ENCODE measurements at regions not wholly inside any gene's neighbourhood (a gene's known extent, or its start where the extent isn't known, plus 50 kb on each side); places are given as distances from the start of the nearest gene placed in this dataset.

GRCh38 chr7:37534893-37535610, 86.4 kb upstream of the ELMO1 start:
- TF ChIP-seq, protein P1, sequence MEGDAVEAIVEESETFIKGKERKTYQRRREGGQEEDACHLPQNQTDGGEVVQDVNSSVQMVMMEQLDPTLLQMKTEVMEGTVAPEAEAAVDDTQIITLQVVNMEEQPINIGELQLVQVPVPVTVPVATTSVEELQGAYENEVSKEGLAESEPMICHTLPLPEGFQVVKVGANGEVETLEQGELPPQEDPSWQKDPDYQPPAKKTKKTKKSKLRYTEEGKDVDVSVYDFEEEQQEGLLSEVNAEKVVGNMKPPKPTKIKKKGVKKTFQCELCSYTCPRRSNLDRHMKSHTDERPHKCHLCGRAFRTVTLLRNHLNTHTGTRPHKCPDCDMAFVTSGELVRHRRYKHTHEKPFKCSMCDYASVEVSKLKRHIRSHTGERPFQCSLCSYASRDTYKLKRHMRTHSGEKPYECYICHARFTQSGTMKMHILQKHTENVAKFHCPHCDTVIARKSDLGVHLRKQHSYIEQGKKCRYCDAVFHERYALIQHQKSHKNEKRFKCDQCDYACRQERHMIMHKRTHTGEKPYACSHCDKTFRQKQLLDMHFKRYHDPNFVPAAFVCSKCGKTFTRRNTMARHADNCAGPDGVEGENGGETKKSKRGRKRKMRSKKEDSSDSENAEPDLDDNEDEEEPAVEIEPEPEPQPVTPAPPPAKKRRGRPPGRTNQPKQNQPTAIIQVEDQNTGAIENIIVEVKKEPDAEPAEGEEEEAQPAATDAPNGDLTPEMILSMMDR (conservative IDR thresholded peaks at IDR 0.05): no peak
- H3K27ac ChIP-seq: 0 out of 2 replicates have a peak overlapping the region, but pooled peaks have one; percentile 0

DNA sequence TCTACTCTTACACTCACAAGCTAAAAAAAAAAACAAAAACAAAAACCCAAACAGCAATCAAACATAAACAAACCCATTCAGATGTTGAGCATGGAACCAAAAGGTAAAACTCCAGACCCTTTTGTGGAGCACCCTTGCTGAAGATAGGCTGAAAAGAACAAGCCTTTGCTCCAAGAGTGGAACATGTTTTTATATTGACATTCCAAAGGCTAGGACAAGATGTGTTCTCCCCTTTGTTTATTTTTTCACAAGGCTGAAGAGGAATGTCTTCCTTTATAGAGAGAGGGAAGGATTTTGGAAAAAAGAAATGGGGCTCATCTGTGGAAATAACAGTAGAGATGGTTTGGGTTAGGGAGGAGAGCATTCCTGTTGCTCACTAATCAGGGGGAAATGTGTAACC, 87.2 kb upstream of the ELMO1 start:
- 0 out of 2 replicates have a peak overlapping the region, but pooled peaks have one; percentile 0 for H3K27ac ChIP-seq
- TF ChIP-seq, protein P1 (conservative IDR thresholded peaks at IDR 0.05): no peak

DNA sequence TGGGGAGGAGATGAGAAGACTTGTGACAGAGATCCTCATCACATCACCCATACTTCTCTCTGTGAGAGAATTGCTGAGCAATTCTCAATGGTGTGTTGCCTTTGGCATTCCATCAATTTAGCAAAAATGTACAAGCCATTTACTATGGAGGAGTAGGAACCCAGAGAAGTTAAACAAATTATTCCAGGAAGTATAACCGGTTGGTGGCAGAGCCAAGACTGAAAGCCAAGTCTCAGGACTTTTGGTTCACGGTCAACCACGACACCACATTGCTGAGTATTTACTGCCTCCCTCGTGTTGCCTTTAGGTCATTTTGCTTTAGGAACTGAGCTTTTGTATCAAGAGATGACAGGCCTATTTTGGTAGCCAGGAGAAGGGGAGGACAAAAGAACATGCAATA, 88.0 kb upstream of the ELMO1 start:
- TF ChIP-seq, protein P1 (conservative IDR thresholded peaks at IDR 0.05): no peak
- H3K27ac ChIP-seq: no peak overlapping the region

GRCh38 chr7:37537439-37537838, 88.8 kb upstream of the ELMO1 start:
- TF ChIP-seq, protein P1 (conservative IDR thresholded peaks at IDR 0.05): no peak
- H3K27ac ChIP-seq: no peak overlapping the region

- TF ChIP-seq, protein P1 (conservative IDR thresholded peaks at IDR 0.05): no peak
- H3K27ac ChIP-seq: no peak overlapping the region
These were observed 90.3 kb upstream of the ELMO1 start for GRCh38 chr7:37538945-37539344.

DNA sequence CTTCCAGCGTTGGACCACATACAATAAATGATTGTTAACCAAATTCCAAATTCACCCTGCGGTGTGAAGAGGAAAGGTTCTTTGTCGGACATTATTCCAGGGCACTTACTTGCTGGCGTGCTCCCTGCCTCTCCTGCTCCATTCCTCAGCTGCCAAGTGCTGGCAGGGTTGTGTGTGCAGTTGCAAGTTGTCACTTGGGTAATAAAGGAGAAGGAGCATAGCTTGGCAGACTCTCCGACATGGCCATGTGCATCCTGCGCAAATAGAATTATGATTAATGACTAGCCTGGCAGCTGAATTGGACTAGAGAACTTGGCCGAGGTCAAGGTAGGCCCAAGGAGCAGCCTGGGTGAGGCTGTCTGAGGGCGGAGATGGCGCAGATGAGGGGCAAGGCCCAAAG, 92.3 kb upstream of the ELMO1 start:
- H3K27ac ChIP-seq: peak overlapping the region; percentile 64
- TF ChIP-seq, protein P1 (conservative IDR thresholded peaks at IDR 0.05): no peak

- H3K27ac ChIP-seq: peak overlapping the region; percentile 64
- TF ChIP-seq, protein P1 (conservative IDR thresholded peaks at IDR 0.05): no peak
These were observed 93.3 kb upstream of the ELMO1 start for GRCh38 chr7:37541810-37542443.

Data from VCaP (cell line).